ENCODE measurements at regions not wholly inside any gene's neighbourhood (a gene's known extent, or its start where the extent isn't known, plus 50 kb on each side); places are given as distances from the start of the nearest gene placed in this dataset.

DNA sequence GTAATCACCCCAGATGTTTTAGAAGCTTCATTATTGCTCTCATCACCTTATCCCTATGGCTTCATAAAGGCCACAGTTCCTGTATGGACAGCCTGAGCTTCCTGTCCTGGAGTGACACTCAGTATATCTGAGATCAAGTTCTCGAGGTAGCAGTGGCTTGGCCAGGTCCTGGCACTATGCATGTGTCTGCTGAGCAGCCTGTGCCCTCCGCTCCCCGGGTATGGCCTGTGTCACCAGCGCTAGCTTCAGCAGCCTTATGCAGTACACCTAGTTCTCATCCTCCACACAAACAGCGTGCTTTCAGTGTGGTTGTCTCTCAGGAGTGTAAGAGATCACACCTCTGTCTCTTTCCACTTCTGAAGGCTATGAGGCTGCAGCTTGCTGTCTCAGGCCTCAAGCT lies 514.7 kb downstream of the DIRAS2 start:
- 28% methylated on average over 5 of the region's 5 CpGs for WGBS (ENCODE audit: low lambda C conversion rate)
- POLR2A ChIA-PET: no interaction called here
- Histone ChIP-seq H4K20me1 (ENCODE audit: insufficient read depth) (no peaks in the 10 kb centered on the region), H3K79me2 (ENCODE audit: insufficient read depth) (no peaks in the 10 kb centered on the region), H3K4me3 (ENCODE audit: low read depth in 2 of 2, low read length in 1 of 2) (no peak overlapping the region), H3K36me3 (replicated peaks in 1 of 2; ENCODE audit: control insufficient read depth in 1 of 2, insufficient read depth in 2 of 2, low read length in 1 of 2) (no peaks in the 10 kb centered on the region), H3K4me2 (no peak overlapping the region), H3K4me1 (ENCODE audit: control insufficient read depth in 1 of 2, insufficient read depth in 2 of 2, low read depth in 1 of 2, low read length in 1 of 2) (peaks cover 0 to 10% of the 10 kb centered on the region in 2 experiments; a peak in 2 of 4 replicates), H3K9me2 (no peaks in the 10 kb centered on the region), H3F3A (replicated peaks; ENCODE audit: insufficient read depth) (no peaks in the 10 kb centered on the region), H2AFZ (ENCODE audit: low read depth) (no peak overlapping the region), H3K9ac (no peak overlapping the region), H3K27ac (ENCODE audit: low read depth in 2 of 2, low read length in 1 of 2) (no peak overlapping the region), H3K9me3 (no peaks in the 10 kb centered on the region), H3K27me3 (ENCODE audit: insufficient read depth) (no peaks in the 10 kb centered on the region)
- no peak for DNase-seq
- CTCF ChIA-PET: interaction anchor here (1.0 to 1.6 kb wide), 2 partner anchors 26 to 530 kb away, joined by 4 read pairs; no protein-coding TSS in a partner anchor
- TF ChIP-seq GABPA (IDR thresholded peaks at IDR 0.05; ENCODE audit: low read depth) (no peak), NRF1 (IDR thresholded peaks at IDR 0.05; ENCODE audit: low read depth, low read length) (no peak), USF2 (IDR thresholded peaks at IDR 0.05; ENCODE audit: borderline replicate concordance, low read depth, low read length) (no peak), RFX5 (IDR thresholded peaks at IDR 0.05; ENCODE audit: low read length) (no peak), MXI1 (IDR thresholded peaks at IDR 0.05; ENCODE audit: low read depth, low read length) (no peak), PBX3 (IDR thresholded peaks at IDR 0.05) (no peak), NFIC (IDR thresholded peaks at IDR 0.05; ENCODE audit: borderline replicate concordance) (no peak)

DNA sequence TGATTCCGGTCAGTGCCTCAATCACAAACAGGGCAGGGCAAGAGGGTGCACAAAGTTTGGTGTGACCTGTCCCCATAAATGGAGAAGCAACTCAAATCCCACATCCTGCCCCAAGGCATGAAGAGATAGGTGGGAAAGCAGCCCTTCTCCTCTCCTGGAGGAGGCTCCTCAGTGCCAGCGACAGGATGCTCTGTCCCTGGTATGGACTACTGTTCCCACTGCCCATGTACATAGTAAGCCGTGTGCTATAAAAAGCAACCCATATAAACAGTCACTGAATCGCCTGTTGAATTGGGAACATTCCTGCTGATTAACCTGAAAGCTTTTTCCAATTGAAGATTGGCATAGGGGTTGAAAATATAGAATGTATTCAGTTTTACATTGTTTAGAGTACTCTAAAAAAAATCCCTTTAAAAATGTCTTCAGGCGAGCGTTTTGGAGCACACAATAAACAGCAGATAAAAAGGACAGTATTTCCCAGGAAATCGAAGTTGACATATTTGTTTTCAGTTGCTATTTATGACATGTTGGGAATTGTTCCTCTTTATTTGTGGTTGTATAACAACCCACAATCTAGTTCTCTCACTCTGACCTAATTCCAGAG lies 513.9 kb downstream of the DIRAS2 start:
- Histone ChIP-seq H4K20me1 (ENCODE audit: insufficient read depth) (no peaks in the 10 kb centered on the region), H3K9me3 (no peaks in the 10 kb centered on the region), H3K27ac (ENCODE audit: low read depth in 2 of 2, low read length in 1 of 2) (no peak overlapping the region), H3K4me1 (ENCODE audit: control insufficient read depth in 1 of 2, insufficient read depth in 2 of 2, low read depth in 1 of 2, low read length in 1 of 2) (peaks cover 0 to 10% of the 10 kb centered on the region in 2 experiments; a peak in 2 of 4 replicates), H3K36me3 (replicated peaks in 1 of 2; ENCODE audit: control insufficient read depth in 1 of 2, insufficient read depth in 2 of 2, low read length in 1 of 2) (no peaks in the 10 kb centered on the region), H3K9ac (no peak overlapping the region), H2AFZ (ENCODE audit: low read depth) (no peak overlapping the region), H3K4me2 (no peak overlapping the region), H3K27me3 (ENCODE audit: insufficient read depth) (no peaks in the 10 kb centered on the region), H3K4me3 (ENCODE audit: low read depth in 2 of 2, low read length in 1 of 2) (no peak overlapping the region), H3K79me2 (ENCODE audit: insufficient read depth) (no peaks in the 10 kb centered on the region), H3F3A (replicated peaks; ENCODE audit: insufficient read depth) (no peaks in the 10 kb centered on the region), H3K9me2 (no peaks in the 10 kb centered on the region)
- CTCF ChIA-PET: interaction anchor here (1.1 to 1.8 kb wide), 5 partner anchors 12 to 742 kb away, joined by 3 to 8 read pairs (median 4); no protein-coding TSS in a partner anchor
- TF ChIP-seq YY1 (IDR thresholded peaks at IDR 0.05; ENCODE audit: low read depth) (no peak), MXI1 (IDR thresholded peaks at IDR 0.05; ENCODE audit: low read depth, low read length) (no peak)
- TF ChIP-seq, protein P1, sequence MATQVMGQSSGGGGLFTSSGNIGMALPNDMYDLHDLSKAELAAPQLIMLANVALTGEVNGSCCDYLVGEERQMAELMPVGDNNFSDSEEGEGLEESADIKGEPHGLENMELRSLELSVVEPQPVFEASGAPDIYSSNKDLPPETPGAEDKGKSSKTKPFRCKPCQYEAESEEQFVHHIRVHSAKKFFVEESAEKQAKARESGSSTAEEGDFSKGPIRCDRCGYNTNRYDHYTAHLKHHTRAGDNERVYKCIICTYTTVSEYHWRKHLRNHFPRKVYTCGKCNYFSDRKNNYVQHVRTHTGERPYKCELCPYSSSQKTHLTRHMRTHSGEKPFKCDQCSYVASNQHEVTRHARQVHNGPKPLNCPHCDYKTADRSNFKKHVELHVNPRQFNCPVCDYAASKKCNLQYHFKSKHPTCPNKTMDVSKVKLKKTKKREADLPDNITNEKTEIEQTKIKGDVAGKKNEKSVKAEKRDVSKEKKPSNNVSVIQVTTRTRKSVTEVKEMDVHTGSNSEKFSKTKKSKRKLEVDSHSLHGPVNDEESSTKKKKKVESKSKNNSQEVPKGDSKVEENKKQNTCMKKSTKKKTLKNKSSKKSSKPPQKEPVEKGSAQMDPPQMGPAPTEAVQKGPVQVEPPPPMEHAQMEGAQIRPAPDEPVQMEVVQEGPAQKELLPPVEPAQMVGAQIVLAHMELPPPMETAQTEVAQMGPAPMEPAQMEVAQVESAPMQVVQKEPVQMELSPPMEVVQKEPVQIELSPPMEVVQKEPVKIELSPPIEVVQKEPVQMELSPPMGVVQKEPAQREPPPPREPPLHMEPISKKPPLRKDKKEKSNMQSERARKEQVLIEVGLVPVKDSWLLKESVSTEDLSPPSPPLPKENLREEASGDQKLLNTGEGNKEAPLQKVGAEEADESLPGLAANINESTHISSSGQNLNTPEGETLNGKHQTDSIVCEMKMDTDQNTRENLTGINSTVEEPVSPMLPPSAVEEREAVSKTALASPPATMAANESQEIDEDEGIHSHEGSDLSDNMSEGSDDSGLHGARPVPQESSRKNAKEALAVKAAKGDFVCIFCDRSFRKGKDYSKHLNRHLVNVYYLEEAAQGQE (IDR thresholded peaks at IDR 0.05; ENCODE audit: low read depth, low read length): no peak
- POLR2A ChIA-PET: no interaction called here
- 53% methylated on average over 7 of the region's 7 CpGs for WGBS (ENCODE audit: low lambda C conversion rate)
- DNase-seq: no peak

All from SK-N-SH (cell line).